ENCODE measurements at regions not wholly inside any gene's neighbourhood (a gene's known extent, or its start where the extent isn't known, plus 50 kb on each side); places are given as distances from the start of the nearest gene placed in this dataset.

GRCh38 chr14:97930166-97930565 is 1133.0 kb downstream of the VRK1 start:
- no peak overlapping the region for H2AFZ ChIP-seq
- H3K4me2 ChIP-seq (ENCODE audit: low read length): no peak overlapping the region
- no peaks in the 10 kb centered on the region for H3K36me3 ChIP-seq (ENCODE audit: control insufficient read depth, insufficient read depth, low read length)
- H3K4me3 ChIP-seq (ENCODE audit: low read depth, low read length): no peak overlapping the region
- no peaks in the 10 kb centered on the region for H3K27me3 ChIP-seq (ENCODE audit: control insufficient read depth, insufficient read depth, low read length)
- no peak overlapping the region for H3K27ac ChIP-seq
- TF ChIP-seq CTCF (IDR thresholded peaks at IDR 0.05): no peak
- H3K4me1 ChIP-seq: no peaks in the 10 kb centered on the region
- H3K79me2 ChIP-seq: no peaks in the 10 kb centered on the region
- no peak overlapping the region for H3K9ac ChIP-seq
- H3K9me3 ChIP-seq (ENCODE audit: control insufficient read depth, low read length): no peaks in the 10 kb centered on the region

- H3K27me3 ChIP-seq (ENCODE audit: control insufficient read depth, insufficient read depth, low read length): no peaks in the 10 kb centered on the region
- H3K4me2 ChIP-seq (ENCODE audit: low read length): no peak overlapping the region
- H3K4me3 ChIP-seq (ENCODE audit: low read depth, low read length): no peak overlapping the region
- no peaks in the 10 kb centered on the region for H3K4me1 ChIP-seq
- H3K36me3 ChIP-seq (ENCODE audit: control insufficient read depth, insufficient read depth, low read length): no peaks in the 10 kb centered on the region
- no peak overlapping the region for H3K9ac ChIP-seq
- H2AFZ ChIP-seq: no peak overlapping the region
- no peaks in the 10 kb centered on the region for H3K9me3 ChIP-seq (ENCODE audit: control insufficient read depth, low read length)
- no peak overlapping the region for H3K27ac ChIP-seq
- no peak for TF ChIP-seq CTCF (IDR thresholded peaks at IDR 0.05)
- H3K79me2 ChIP-seq: no peaks in the 10 kb centered on the region
Observed at GRCh38 chr14:97931273-97931672, 1134.1 kb downstream of the VRK1 start.

GRCh38 chr14:97942921-97943320 is 1145.7 kb downstream of the VRK1 start:
- no peaks in the 10 kb centered on the region for H3K27me3 ChIP-seq (ENCODE audit: control insufficient read depth, insufficient read depth, low read length)
- H3K4me3 ChIP-seq (ENCODE audit: low read depth, low read length): no peak overlapping the region
- no peak overlapping the region for H3K27ac ChIP-seq
- no peak for TF ChIP-seq CTCF (IDR thresholded peaks at IDR 0.05)
- H3K4me1 ChIP-seq: no peaks in the 10 kb centered on the region
- H3K36me3 ChIP-seq (ENCODE audit: control insufficient read depth, insufficient read depth, low read length): no peaks in the 10 kb centered on the region
- H3K4me2 ChIP-seq (ENCODE audit: low read length): no peak overlapping the region
- H2AFZ ChIP-seq: no peak overlapping the region
- no peaks in the 10 kb centered on the region for H3K79me2 ChIP-seq
- no peaks in the 10 kb centered on the region for H3K9me3 ChIP-seq (ENCODE audit: control insufficient read depth, low read length)
- H3K9ac ChIP-seq: no peak overlapping the region

GRCh38 chr14:97943619-97944018 is 1146.4 kb downstream of the VRK1 start:
- no peaks in the 10 kb centered on the region for H3K4me1 ChIP-seq
- H3K36me3 ChIP-seq (ENCODE audit: control insufficient read depth, insufficient read depth, low read length): no peaks in the 10 kb centered on the region
- H3K4me3 ChIP-seq (ENCODE audit: low read depth, low read length): no peak overlapping the region
- no peak overlapping the region for H2AFZ ChIP-seq
- H3K27ac ChIP-seq: no peak overlapping the region
- no peaks in the 10 kb centered on the region for H3K9me3 ChIP-seq (ENCODE audit: control insufficient read depth, low read length)
- no peaks in the 10 kb centered on the region for H3K27me3 ChIP-seq (ENCODE audit: control insufficient read depth, insufficient read depth, low read length)
- H3K4me2 ChIP-seq (ENCODE audit: low read length): no peak overlapping the region
- H3K79me2 ChIP-seq: no peaks in the 10 kb centered on the region
- no peak overlapping the region for H3K9ac ChIP-seq
- TF ChIP-seq CTCF (IDR thresholded peaks at IDR 0.05): no peak

GRCh38 chr14:97944380-97944779 is 1147.2 kb downstream of the VRK1 start:
- Histone ChIP-seq H3K4me2 (ENCODE audit: low read length) (no peak overlapping the region), H3K27me3 (ENCODE audit: control insufficient read depth, insufficient read depth, low read length) (no peaks in the 10 kb centered on the region), H3K27ac (no peak overlapping the region), H3K4me1 (no peaks in the 10 kb centered on the region), H3K9me3 (ENCODE audit: control insufficient read depth, low read length) (no peaks in the 10 kb centered on the region), H3K36me3 (ENCODE audit: control insufficient read depth, insufficient read depth, low read length) (no peaks in the 10 kb centered on the region), H3K9ac (no peak overlapping the region), H3K79me2 (no peaks in the 10 kb centered on the region), H2AFZ (no peak overlapping the region), H3K4me3 (ENCODE audit: low read depth, low read length) (no peak overlapping the region)
- no peak for TF ChIP-seq CTCF (IDR thresholded peaks at IDR 0.05)
